HG02798 (cell line): ENCODE measurements at regions not wholly inside any gene's neighbourhood (a gene's known extent, or its start where the extent isn't known, plus 50 kb on each side); places are given as distances from the start of the nearest gene placed in this dataset.

Experiments used
- ATAC-seq: cut with Tn5 transposase; IDR thresholded peaks from one replicate; pipeline ENCODE4 v1.9.1; 2021; ENCODE audit warnings: mild to moderate bottlenecking; ENCODE audit not compliant: unreplicated experiment, poor library complexity

- ATAC-seq: no peak
Measured at GRCh38 chr16:50997679-50998078, 153.4 kb downstream of the SALL1 start.

- ATAC-seq: no peak
Measured at GRCh38 chr16:50996830-50997186, 154.3 kb downstream of the SALL1 start.

- no peak for ATAC-seq
Measured at GRCh38 chr16:50996166-50996829, 154.8 kb downstream of the SALL1 start.

GRCh38 chr16:50994995-50995394, 156.1 kb downstream of the SALL1 start:
- ATAC-seq: no peak

- no peak for ATAC-seq
Measured at GRCh38 chr16:50992350-50993032, 158.6 kb downstream of the SALL1 start.

GRCh38 chr16:50991436-50991835, 159.6 kb downstream of the SALL1 start:
- ATAC-seq: no peak

GRCh38 chr16:50991006-50991405, 160.1 kb downstream of the SALL1 start:
- ATAC-seq: no peak

- no peak for ATAC-seq
Measured at GRCh38 chr16:50989047-50989446, 162.0 kb downstream of the SALL1 start.

- no peak for ATAC-seq
Measured at GRCh38 chr16:50988441-50988840, 162.6 kb downstream of the SALL1 start.

GRCh38 chr16:50986453-50986852, 164.6 kb downstream of the SALL1 start:
- ATAC-seq: no peak

GRCh38 chr16:50985733-50986132, 165.3 kb downstream of the SALL1 start:
- ATAC-seq: no peak

- ATAC-seq: no peak
Measured at GRCh38 chr16:50984688-50985087, 166.4 kb downstream of the SALL1 start.

- ATAC-seq: no peak
Measured at GRCh38 chr16:50982808-50983207, 168.3 kb downstream of the SALL1 start.

- ATAC-seq: no peak
Measured at GRCh38 chr16:50981951-50982350, 169.1 kb downstream of the SALL1 start.

- ATAC-seq: no peak
Measured at GRCh38 chr16:50980666-50981065, 170.4 kb downstream of the SALL1 start.

- ATAC-seq: no peak
Measured at GRCh38 chr16:50979806-50980620, 171.1 kb downstream of the SALL1 start.

- ATAC-seq: no peak
Measured at GRCh38 chr16:50977138-50977537, 173.9 kb downstream of the SALL1 start.

GRCh38 chr16:50974438-50975036, 176.5 kb downstream of the SALL1 start:
- no peak for ATAC-seq

GRCh38 chr16:50972876-50973275, 178.2 kb downstream of the SALL1 start:
- ATAC-seq: no peak

GRCh38 chr16:50970281-50970680, 180.8 kb downstream of the SALL1 start:
- no peak for ATAC-seq
